ENCODE measurements at regions not wholly inside any gene's neighbourhood (a gene's known extent, or its start where the extent isn't known, plus 50 kb on each side); places are given as distances from the start of the nearest gene placed in this dataset.
A peak's percentile ranks its signal among the peaks of the same experiment; 100 is the strongest.

DNA sequence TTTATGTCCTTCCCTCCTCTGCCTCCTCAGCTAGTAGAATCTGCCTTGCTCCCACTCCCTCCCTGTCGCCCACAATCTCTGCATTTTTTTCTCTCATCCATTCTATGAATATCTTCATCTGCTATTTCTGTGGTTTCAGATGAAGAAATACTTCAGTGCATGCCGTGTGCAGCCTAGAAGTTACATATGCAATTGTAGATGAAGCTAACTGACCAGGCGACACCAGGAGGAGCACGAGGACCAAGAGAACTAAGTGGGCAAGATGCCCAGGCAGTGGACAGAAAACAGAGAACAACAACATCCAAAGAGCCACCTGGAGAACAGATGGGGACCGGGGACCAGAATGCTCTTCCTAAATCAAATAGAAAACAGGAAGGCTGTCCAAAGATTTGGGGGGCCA lies 121.4 kb upstream of the ATP11B start:
- no peaks in the 10 kb centered on the region for H3K9me3 ChIP-seq (ENCODE audit: severe bottlenecking)
- H3K4me3 ChIP-seq (ENCODE audit: severe bottlenecking): no peak overlapping the region
- H3K4me1 ChIP-seq (ENCODE audit: insufficient read depth, poor library complexity, severe bottlenecking): peaks cover 12% of the 10 kb centered on the region
- H3K27me3 ChIP-seq (ENCODE audit: insufficient read depth, poor library complexity, severe bottlenecking): no peaks in the 10 kb centered on the region
- no peak for TF ChIP-seq CTCF (IDR thresholded peaks at IDR 0.05; ENCODE audit: poor library complexity, severe bottlenecking)
- no peak overlapping the region for H3K27ac ChIP-seq (ENCODE audit: poor library complexity, severe bottlenecking)
- DNase-seq (ENCODE audit: low spot score) (no peak), ATAC-seq (ENCODE audit: low read depth) (no peak)
- H3K36me3 ChIP-seq (ENCODE audit: low read depth): no peaks in the 10 kb centered on the region

DNA sequence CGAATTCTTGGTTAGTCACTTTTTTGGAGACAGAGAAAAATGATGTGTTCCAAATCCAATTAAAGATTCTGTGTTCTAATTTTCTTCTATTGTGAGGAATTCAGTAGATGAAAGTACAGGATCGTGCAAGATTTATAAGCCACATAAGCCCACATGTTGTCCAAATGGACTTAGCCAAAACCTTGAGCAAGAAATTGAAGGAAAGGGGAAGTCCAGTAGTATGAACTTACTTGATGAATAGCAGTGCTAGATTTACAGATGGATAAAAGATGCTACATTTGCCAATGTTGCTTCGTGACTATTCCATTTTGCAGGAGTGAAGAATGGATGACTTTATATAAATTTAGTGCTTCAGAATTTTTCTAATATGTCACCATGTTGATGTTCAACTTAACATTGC lies 120.0 kb upstream of the ATP11B start:
- TF ChIP-seq CTCF (IDR thresholded peaks at IDR 0.05; ENCODE audit: poor library complexity, severe bottlenecking): no peak
- H3K36me3 ChIP-seq (ENCODE audit: low read depth): no peaks in the 10 kb centered on the region
- no peak for ATAC-seq (ENCODE audit: low read depth)
- H3K4me1 ChIP-seq (ENCODE audit: insufficient read depth, poor library complexity, severe bottlenecking): peaks cover 11% of the 10 kb centered on the region
- no peaks in the 10 kb centered on the region for H3K9me3 ChIP-seq (ENCODE audit: severe bottlenecking)
- no peak overlapping the region for H3K4me3 ChIP-seq (ENCODE audit: severe bottlenecking)
- H3K27ac ChIP-seq (ENCODE audit: poor library complexity, severe bottlenecking): no peak overlapping the region
- DNase-seq (ENCODE audit: low spot score): no peak
- H3K27me3 ChIP-seq (ENCODE audit: insufficient read depth, poor library complexity, severe bottlenecking): no peaks in the 10 kb centered on the region

DNA sequence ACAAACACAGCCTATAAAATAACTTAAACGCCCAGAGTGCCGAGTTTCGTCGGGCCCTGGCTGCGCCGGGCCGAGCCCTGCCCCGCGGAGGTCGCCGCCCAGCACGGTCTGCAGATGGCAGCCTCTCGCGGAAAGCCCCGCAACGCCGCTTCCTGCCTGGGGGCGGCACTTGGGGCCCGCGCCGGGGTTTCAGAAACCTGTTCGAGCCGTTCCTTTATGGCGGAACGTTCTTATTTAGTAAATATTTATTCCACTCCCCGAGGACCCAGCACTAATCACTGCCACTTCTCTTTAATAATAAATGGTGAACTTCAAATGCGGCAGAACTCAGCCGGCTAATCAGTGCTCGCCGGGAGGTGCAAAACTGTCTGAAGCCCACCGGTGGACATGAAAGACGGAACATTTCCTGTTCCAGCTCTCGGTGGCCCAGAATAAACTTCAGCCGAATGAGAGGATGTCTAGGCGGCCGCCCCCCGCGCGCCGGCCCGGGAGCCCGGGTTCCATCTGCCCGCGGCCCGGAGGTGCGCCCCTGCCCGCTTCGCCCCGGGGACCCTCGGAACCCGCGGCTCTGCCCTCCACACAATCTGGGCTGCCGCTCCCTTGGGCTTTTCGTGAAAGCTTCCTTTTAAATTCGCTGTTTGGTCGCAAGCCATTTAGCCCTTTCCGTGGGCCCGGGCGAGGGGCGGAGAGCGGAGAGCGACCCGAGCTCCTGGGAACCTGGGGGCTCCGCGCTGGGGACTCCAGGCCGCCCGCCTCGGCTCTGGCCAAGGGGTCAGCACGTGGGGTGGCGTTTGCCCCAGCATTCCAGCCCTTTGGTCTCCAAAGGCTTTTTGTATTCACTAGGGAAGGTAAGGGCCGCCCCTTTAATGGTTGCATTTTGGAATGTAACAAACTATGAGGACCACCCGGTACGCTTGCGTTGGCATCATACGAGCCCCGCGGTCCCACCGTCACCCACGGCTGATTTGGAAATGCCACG lies 110.8 kb upstream of the ATP11B start:
- Histone ChIP-seq H3K4me1 (ENCODE audit: insufficient read depth, poor library complexity, severe bottlenecking) (peaks cover 15% of the 10 kb centered on the region), H3K4me3 (ENCODE audit: severe bottlenecking) (peak overlapping the region; percentile 37), H3K36me3 (ENCODE audit: low read depth) (no peaks in the 10 kb centered on the region), H3K9me3 (ENCODE audit: severe bottlenecking) (no peaks in the 10 kb centered on the region), H3K27ac (ENCODE audit: poor library complexity, severe bottlenecking) (peak overlapping the region; percentile 28), H3K27me3 (ENCODE audit: insufficient read depth, poor library complexity, severe bottlenecking) (no peaks in the 10 kb centered on the region)
- ATAC-seq (ENCODE audit: low read depth): peak; percentile 80
- peak; percentile 64 for DNase-seq (ENCODE audit: low spot score)
- TF ChIP-seq CTCF (IDR thresholded peaks at IDR 0.05; ENCODE audit: poor library complexity, severe bottlenecking): peak; percentile 46

GRCh38 chr3:182683453-182683852 lies 109.9 kb upstream of the ATP11B start:
- Histone ChIP-seq H3K27me3 (ENCODE audit: insufficient read depth, poor library complexity, severe bottlenecking) (no peaks in the 10 kb centered on the region), H3K4me3 (ENCODE audit: severe bottlenecking) (peak overlapping the region; percentile 37), H3K36me3 (ENCODE audit: low read depth) (no peaks in the 10 kb centered on the region), H3K9me3 (ENCODE audit: severe bottlenecking) (no peaks in the 10 kb centered on the region), H3K27ac (ENCODE audit: poor library complexity, severe bottlenecking) (peak overlapping the region; percentile 28), H3K4me1 (ENCODE audit: insufficient read depth, poor library complexity, severe bottlenecking) (peaks cover 15% of the 10 kb centered on the region)
- TF ChIP-seq CTCF (IDR thresholded peaks at IDR 0.05; ENCODE audit: poor library complexity, severe bottlenecking): peak; percentile 98
- DNase-seq (ENCODE audit: low spot score) (no peak), ATAC-seq (ENCODE audit: low read depth) (peak; percentile 77)

GRCh38 chr3:182683858-182684257 lies 109.4 kb upstream of the ATP11B start:
- TF ChIP-seq CTCF (IDR thresholded peaks at IDR 0.05; ENCODE audit: poor library complexity, severe bottlenecking): peak; percentile 80
- Histone ChIP-seq H3K36me3 (ENCODE audit: low read depth) (no peaks in the 10 kb centered on the region), H3K9me3 (ENCODE audit: severe bottlenecking) (no peaks in the 10 kb centered on the region), H3K27ac (ENCODE audit: poor library complexity, severe bottlenecking) (peak overlapping the region; percentile 28), H3K4me3 (ENCODE audit: severe bottlenecking) (no peak overlapping the region), H3K4me1 (ENCODE audit: insufficient read depth, poor library complexity, severe bottlenecking) (peaks cover 15% of the 10 kb centered on the region), H3K27me3 (ENCODE audit: insufficient read depth, poor library complexity, severe bottlenecking) (no peaks in the 10 kb centered on the region)
- DNase-seq (ENCODE audit: low spot score) (no peak), ATAC-seq (ENCODE audit: low read depth) (peak; percentile 35; the same call in 2 of the 3 replicates)

All from RWPE2 (cell line).